ENCODE measurements at regions not wholly inside any gene's neighbourhood (a gene's known extent, or its start where the extent isn't known, plus 50 kb on each side); places are given as distances from the start of the nearest gene placed in this dataset.
"Not testable (repeated sequence)": the region's sequence is repeated elsewhere in the genome, so short reads cannot be mapped to it uniquely, and the experiment has no call there.

DNA sequence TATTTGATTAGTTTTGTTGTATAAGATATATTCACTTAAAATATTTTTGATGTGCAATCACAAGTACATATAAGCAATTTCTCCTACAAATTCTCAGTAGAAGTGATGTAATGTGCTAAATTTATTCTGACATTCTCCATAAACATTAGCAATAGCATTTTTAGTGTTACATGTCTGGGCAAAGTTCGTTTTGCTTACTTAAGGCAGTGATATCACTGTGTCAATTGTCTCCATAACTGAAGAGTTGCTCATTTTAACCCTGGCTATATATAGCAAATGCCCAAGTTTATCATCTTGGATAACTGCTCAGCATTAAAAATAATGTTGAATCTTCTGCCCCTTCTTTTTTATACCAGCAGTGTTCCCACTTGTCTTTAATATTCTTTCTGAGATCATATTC is 340.0 kb upstream of the NDST4 start:
- DNase-seq (ENCODE audit: low spot score), result no peak

DNA sequence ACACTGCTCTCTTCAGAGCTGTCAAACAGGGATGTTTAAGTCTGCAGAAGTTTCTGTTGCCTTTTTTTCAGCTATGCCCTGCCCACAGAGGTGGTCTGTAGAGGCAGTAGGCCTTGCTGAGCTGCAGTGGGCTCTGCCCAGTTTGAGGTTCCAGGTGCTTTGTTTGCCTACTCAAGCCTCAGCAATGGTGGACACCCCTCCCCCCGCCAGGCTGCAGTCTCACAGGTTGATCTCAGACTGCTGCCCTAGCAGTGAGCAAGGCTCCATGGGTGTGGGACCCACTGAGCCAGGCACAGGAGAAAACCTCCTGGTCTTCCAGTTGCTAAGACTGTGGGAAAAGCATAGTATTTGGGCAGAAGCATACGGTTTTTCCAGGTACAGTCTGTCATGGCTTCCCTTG is 338.8 kb upstream of the NDST4 start:
- DNase-seq (ENCODE audit: low spot score), result not testable (repeated sequence)

- no peak for DNase-seq (ENCODE audit: low spot score)
Observed at GRCh38 chr4:115437739-115438138, 324.3 kb upstream of the NDST4 start.

DNA sequence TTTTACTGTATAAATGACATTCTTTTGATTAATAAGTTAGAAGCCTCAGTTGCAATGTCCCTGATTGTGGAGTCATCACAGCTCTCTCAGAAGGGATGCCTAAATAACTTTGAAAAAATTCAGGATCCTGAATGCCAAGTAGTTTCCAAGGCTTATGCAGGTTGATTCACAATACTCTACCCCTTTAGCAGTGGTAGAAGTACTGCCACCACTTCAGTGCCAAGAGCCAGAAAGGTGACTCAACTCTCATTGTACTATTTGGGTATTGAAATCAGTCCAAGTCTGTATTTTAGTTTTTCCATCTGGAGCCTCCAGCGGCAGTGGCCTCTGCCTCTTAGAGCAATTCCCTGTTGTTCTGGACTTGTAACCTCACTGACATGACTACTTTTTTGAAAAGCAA is 320.1 kb upstream of the NDST4 start:
- DNase-seq (ENCODE audit: low spot score), result no peak

DNA sequence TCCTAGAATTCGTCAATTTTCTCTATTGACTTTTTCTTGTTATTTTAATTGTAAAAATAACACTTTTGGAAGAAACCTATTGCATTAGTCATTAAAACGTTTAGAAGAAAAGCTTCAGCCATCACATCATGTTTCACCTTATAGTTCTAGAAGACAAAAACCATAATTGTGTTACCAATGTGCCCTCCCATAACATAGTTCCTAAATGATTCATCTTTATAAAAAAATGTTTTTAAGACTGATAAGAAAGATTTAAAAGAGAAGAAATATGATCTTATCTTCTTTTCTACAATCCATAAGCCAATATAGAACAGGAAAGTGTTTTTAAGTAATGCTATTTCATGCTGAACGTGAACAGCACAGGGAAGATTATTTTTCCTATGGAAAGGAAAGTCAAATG is 316.6 kb upstream of the NDST4 start:
- DNase-seq (ENCODE audit: low spot score), result no peak

- DNase-seq (ENCODE audit: low spot score), result no peak
Observed at GRCh38 chr4:115428455-115428854, 315.0 kb upstream of the NDST4 start.

DNA sequence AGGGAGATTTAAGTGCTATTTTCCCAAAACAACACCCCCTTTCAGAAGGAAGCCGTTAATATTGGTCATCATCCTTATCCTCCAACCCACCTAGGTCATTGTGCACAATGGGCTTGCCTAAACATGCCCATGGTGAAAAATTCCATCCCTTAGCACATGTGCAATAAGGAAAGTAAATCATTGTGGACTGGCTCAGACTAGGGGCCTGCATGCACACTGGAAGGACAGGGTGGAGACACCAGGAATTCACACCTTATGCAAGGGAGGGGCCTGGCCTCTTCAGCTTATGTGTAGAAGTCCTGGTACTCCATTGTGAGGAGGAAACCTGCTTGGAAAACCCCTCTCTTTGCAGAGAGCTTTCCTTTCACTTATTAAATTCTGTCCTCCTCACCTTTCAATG is 311.4 kb upstream of the NDST4 start:
- no peak for DNase-seq (ENCODE audit: low spot score)

GRCh38 chr4:115418635-115419396 is 305.4 kb upstream of the NDST4 start:
- DNase-seq (ENCODE audit: low spot score), result no peak

GRCh38 chr4:115396034-115396433 is 282.6 kb upstream of the NDST4 start:
- no peak for DNase-seq (ENCODE audit: low spot score)

DNA sequence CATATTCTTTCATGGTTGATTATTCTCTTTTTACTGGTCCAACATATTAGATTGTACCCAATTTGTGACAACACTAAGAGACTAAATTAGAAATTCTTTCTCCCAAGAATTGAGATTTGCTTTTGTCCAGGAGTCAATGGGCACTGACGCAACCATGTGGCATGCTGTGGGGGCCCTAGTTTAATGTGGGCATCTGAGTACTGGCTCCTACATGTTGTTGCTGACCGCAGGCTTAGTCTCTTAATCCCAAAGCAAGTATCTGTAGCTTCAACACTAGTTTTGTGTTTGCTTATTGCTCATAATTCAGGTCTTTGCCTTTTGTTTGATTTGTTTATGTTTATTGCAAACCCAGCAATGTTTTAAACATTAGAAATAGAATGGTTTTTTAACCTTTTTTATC is 263.4 kb upstream of the NDST4 start:
- DNase-seq (ENCODE audit: low spot score), result no peak

GRCh38 chr4:115374621-115375020 is 261.2 kb upstream of the NDST4 start:
- DNase-seq (ENCODE audit: low spot score), result no peak

DNA sequence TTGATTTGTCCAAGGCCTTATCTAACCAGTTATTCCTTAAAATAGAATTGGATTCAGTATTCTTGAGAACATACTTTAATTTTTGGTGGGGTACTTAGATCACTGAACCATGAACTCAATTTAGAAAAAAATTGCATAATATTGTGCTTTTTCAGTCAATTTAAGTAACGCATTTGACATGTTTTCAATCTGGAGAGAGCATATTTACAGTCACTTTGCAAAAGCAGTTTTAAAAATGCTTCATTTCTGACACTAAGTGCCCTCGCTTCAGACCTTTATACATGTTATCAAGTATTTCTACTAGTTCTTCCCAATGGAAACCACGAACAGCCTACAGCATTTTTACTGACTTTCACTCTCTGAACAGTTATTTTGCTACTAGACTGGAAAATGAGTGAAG is 257.1 kb upstream of the NDST4 start:
- DNase-seq (ENCODE audit: low spot score), result no peak

DNA sequence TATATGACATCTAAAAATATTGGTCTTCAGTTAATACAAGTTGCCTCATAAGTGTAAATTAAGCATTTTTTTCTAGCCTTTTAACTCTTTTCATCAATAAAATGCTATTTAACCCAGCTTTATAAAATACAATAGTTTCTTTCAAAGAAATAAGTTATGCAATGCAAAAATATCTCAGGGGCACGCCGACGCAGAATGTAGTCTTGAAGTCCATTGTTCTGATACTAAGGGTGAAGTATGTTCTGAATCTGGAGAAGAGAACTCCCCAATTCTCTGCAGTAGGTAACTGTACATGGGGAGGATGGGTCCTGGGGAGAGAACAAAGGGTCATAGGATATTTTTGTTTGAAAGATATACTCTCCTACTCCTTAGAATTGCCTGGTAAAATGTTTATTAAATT is 256.6 kb upstream of the NDST4 start:
- no peak for DNase-seq (ENCODE audit: low spot score)

DNA sequence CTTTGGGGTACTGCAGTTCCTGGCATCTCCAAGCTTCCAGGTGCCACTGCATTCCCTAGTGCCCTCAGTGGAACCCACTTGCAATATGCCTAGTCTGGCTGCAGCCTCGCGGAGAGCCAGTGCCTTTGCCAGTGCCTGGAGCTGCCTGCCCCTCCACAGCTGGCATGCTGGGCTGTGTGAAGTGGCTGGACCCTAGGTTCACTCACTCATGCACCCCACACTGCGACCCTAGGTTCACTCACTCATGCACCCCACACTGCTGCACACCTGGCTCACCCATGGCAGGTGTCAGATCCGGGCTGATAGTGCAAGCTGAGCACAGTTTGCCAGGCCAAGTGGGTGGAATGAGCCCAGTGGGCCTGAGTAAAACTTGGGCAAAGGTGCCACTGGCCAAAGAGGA is 253.0 kb upstream of the NDST4 start:
- no peak for DNase-seq (ENCODE audit: low spot score)

DNA sequence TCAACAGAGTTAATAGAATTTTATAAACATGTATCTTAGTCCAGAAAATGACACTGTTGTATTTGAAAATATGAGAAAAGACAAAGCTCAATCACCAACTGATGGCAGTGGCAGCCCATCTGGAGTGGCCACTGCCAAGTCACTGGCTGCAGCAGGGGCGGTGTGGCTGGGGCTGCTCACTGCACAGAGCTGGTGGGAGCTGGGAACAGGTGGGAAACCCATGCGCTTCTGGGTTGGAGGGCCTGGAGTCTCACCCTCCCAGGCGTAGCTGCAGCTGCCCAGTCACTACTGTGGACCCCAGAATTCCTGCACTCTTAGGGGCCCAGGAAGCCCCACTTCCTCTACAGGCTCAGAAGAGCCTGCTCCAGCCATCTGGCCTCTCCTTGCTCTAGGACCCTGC is 251.8 kb upstream of the NDST4 start:
- no peak for DNase-seq (ENCODE audit: low spot score)

DNA sequence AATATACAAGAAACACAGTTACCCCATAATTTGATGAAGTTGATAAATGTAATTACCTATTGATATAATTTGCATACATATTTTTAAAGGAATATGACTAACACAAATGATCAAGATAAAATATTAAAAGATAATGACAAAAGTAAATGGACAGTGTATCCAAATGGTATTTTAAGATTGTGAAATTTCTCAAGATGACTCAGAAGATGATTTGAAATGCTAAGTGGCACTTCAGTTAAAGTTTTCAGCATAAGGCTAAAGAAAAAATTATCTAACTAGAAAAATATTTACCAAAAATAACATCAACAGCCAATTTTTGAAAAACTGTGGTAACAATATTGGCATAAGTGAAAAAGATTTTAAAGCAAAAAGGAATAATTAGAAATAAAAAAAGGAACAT is 248.4 kb upstream of the NDST4 start:
- no peak for DNase-seq (ENCODE audit: low spot score)

- no peak for DNase-seq (ENCODE audit: low spot score)
Observed at GRCh38 chr4:115360431-115360830, 247.0 kb upstream of the NDST4 start.

GRCh38 chr4:115357776-115358175 is 244.4 kb upstream of the NDST4 start:
- no peak for DNase-seq (ENCODE audit: low spot score)

DNA sequence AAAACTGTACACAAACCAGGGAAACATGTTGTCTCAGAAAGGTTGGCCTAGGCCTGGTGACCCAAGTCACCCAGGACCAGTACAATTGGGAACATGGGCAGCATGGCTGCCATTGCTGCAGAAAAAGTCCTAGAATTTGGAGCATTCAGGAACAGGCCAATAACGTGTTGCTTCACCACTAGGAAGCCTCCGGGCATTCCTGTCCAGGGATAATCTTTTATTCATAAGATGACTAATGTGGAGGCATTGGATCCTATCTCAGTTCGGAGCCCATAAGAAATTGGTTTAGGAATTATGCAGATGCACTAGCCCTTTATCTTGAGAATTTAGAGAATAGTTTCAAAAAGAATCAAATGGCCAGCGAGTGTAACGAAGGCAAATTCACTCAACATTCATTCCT is 242.8 kb upstream of the NDST4 start:
- DNase-seq (ENCODE audit: low spot score), result no peak

GRCh38 chr4:115355329-115355728 is 241.9 kb upstream of the NDST4 start:
- DNase-seq (ENCODE audit: low spot score), result no peak

DNA sequence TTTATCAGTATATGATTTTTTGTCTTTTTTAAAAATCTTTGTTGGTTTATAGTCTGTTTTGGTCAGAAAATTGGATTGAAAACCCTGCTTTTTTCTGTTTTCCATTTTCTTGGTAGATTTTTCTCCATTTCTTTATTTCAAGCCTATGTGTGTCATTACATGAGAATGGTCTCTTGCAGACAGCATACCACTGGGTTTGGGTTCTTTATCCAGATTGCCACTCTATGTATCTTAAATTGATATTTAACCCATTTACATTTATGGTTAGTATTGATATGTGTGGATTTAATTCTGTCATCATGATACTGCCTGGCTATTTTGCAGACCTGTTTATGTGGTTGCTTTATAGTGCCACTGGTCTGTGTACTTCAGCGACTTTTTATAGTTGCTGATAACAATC is 239.9 kb upstream of the NDST4 start:
- no peak for DNase-seq (ENCODE audit: low spot score)

GRCh38 chr4:115343171-115343570 is 229.8 kb upstream of the NDST4 start:
- DNase-seq (ENCODE audit: low spot score), result no peak

GRCh38 chr4:115334736-115335411 is 221.5 kb upstream of the NDST4 start:
- no peak for DNase-seq (ENCODE audit: low spot score)

GRCh38 chr4:115332078-115332477 is 218.7 kb upstream of the NDST4 start:
- DNase-seq (ENCODE audit: low spot score), result no peak

Measured in HuH-7 (cell line).